ENCODE measurements at regions not wholly inside any gene's neighbourhood (a gene's known extent, or its start where the extent isn't known, plus 50 kb on each side); places are given as distances from the start of the nearest gene placed in this dataset.

GRCh38 chr16:66223176-66223780 is 143.2 kb upstream of the CDH5 start:
- Histone ChIP-seq H4K20me1 (ENCODE audit: control insufficient read depth, insufficient read depth, low read depth, low read length) (no peaks in the 10 kb centered on the region), H3K4me2 (ENCODE audit: low read length) (no peak overlapping the region), H3K79me2 (ENCODE audit: control insufficient read depth, low read length) (no peaks in the 10 kb centered on the region), H3K9me2 (replicated peaks; ENCODE audit: control insufficient read depth, low read length) (no peaks in the 10 kb centered on the region), H3K4me3 (ENCODE audit: low read length) (no peak overlapping the region), H3K27ac (ENCODE audit: low read depth, low read length) (no peak overlapping the region), H3K9me3 (ENCODE audit: control insufficient read depth, insufficient read depth, low read length) (no peaks in the 10 kb centered on the region), H3K4me1 (ENCODE audit: control insufficient read depth, low read length) (no peaks in the 10 kb centered on the region), H3F3A (ENCODE audit: control insufficient read depth, insufficient read depth) (no peaks in the 10 kb centered on the region), H3K27me3 (ENCODE audit: control insufficient read depth, low read length) (no peaks in the 10 kb centered on the region), H3K36me3 (ENCODE audit: control insufficient read depth, low read length) (no peaks in the 10 kb centered on the region)
- TF ChIP-seq, protein P1, sequence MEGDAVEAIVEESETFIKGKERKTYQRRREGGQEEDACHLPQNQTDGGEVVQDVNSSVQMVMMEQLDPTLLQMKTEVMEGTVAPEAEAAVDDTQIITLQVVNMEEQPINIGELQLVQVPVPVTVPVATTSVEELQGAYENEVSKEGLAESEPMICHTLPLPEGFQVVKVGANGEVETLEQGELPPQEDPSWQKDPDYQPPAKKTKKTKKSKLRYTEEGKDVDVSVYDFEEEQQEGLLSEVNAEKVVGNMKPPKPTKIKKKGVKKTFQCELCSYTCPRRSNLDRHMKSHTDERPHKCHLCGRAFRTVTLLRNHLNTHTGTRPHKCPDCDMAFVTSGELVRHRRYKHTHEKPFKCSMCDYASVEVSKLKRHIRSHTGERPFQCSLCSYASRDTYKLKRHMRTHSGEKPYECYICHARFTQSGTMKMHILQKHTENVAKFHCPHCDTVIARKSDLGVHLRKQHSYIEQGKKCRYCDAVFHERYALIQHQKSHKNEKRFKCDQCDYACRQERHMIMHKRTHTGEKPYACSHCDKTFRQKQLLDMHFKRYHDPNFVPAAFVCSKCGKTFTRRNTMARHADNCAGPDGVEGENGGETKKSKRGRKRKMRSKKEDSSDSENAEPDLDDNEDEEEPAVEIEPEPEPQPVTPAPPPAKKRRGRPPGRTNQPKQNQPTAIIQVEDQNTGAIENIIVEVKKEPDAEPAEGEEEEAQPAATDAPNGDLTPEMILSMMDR (IDR thresholded peaks at IDR 0.05; ENCODE audit: low read depth, low read length, poor library complexity, severe bottlenecking) = no peak
- no peak for TF ChIP-seq EZH2phosphoT487 (IDR thresholded peaks at IDR 0.05; ENCODE audit: borderline replicate concordance, low read length)

DNA sequence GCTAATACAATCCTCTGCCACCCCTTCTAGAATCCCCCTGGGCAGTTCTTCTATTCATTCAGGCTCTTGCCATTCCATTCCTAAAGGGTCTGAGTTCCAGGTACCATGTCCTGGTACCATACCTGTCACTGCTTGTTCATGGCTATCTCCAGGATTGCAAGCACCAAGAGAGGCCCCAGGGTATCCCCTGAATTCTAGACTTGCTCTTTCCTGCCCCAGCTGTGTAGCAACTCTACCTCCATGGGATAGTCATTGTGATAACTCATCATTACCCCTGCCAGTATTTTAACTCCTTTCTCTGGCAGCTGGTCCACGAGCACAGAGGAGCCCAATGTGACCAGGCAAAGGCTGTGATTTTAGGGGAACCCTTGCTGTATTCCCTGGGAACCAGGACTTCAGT is 143.7 kb upstream of the CDH5 start:
- no peak overlapping the region for H3K4me3 ChIP-seq (ENCODE audit: low read length)
- H3K4me2 ChIP-seq (ENCODE audit: low read length) = no peak overlapping the region
- H3K9me3 ChIP-seq (ENCODE audit: control insufficient read depth, insufficient read depth, low read length) = no peaks in the 10 kb centered on the region
- H3K4me1 ChIP-seq (ENCODE audit: control insufficient read depth, low read length) = no peaks in the 10 kb centered on the region
- no peak overlapping the region for H3K27ac ChIP-seq (ENCODE audit: low read depth, low read length)
- H3K36me3 ChIP-seq (ENCODE audit: control insufficient read depth, low read length) = no peaks in the 10 kb centered on the region
- no peaks in the 10 kb centered on the region for H3F3A ChIP-seq (ENCODE audit: control insufficient read depth, insufficient read depth)
- H4K20me1 ChIP-seq (ENCODE audit: control insufficient read depth, insufficient read depth, low read depth, low read length) = no peaks in the 10 kb centered on the region
- TF ChIP-seq, protein P1 (IDR thresholded peaks at IDR 0.05; ENCODE audit: low read depth, low read length, poor library complexity, severe bottlenecking) = no peak
- no peak for TF ChIP-seq EZH2phosphoT487 (IDR thresholded peaks at IDR 0.05; ENCODE audit: borderline replicate concordance, low read length)
- no peaks in the 10 kb centered on the region for H3K27me3 ChIP-seq (ENCODE audit: control insufficient read depth, low read length)
- H3K79me2 ChIP-seq (ENCODE audit: control insufficient read depth, low read length) = no peaks in the 10 kb centered on the region
- no peaks in the 10 kb centered on the region for H3K9me2 ChIP-seq (replicated peaks; ENCODE audit: control insufficient read depth, low read length)

GRCh38 chr16:66220702-66221101 is 145.8 kb upstream of the CDH5 start:
- Histone ChIP-seq H3K4me3 (ENCODE audit: low read length) (no peak overlapping the region), H3K9me2 (replicated peaks; ENCODE audit: control insufficient read depth, low read length) (no peaks in the 10 kb centered on the region), H3F3A (ENCODE audit: control insufficient read depth, insufficient read depth) (no peaks in the 10 kb centered on the region), H3K4me1 (ENCODE audit: control insufficient read depth, low read length) (no peaks in the 10 kb centered on the region), H3K79me2 (ENCODE audit: control insufficient read depth, low read length) (no peaks in the 10 kb centered on the region), H3K36me3 (ENCODE audit: control insufficient read depth, low read length) (no peaks in the 10 kb centered on the region), H3K4me2 (ENCODE audit: low read length) (no peak overlapping the region), H3K27ac (ENCODE audit: low read depth, low read length) (no peak overlapping the region), H4K20me1 (ENCODE audit: control insufficient read depth, insufficient read depth, low read depth, low read length) (no peaks in the 10 kb centered on the region), H3K27me3 (ENCODE audit: control insufficient read depth, low read length) (no peaks in the 10 kb centered on the region), H3K9me3 (ENCODE audit: control insufficient read depth, insufficient read depth, low read length) (no peaks in the 10 kb centered on the region)
- TF ChIP-seq, protein P1 (IDR thresholded peaks at IDR 0.05; ENCODE audit: low read depth, low read length, poor library complexity, severe bottlenecking) = no peak
- no peak for TF ChIP-seq EZH2phosphoT487 (IDR thresholded peaks at IDR 0.05; ENCODE audit: borderline replicate concordance, low read length)

Measured in DOHH2 (cell line).